AG04449 (cell line): ENCODE measurements at regions not wholly inside any gene's neighbourhood (a gene's known extent, or its start where the extent isn't known, plus 50 kb on each side); places are given as distances from the start of the nearest gene placed in this dataset.

Source experiments
- CTCF ChIA-PET: fragments of 350-600 bp; formaldehyde crosslinking; extraction: SDS; loops from one replicate; lab custom pipeline; 2021; ENCODE audit warnings: antibody characterized with exemption; lab: Yijun Ruan, JAX
- POLR2A ChIA-PET: fragments of 400-600, 350-600 bp; formaldehyde crosslinking; extraction: SDS; loops from one replicate; lab custom pipeline; 2020; ENCODE audit warnings: antibody characterized with exemption, inconsistent platforms; lab: Yijun Ruan, JAX
- DNase-seq: peaks from one replicate; pipeline ENCODE4 v3.0.0-alpha.2; 2010; ENCODE audit warnings: low read depth, low spot score
- H3K4me3 ChIP-seq: 2 replicates; pipeline ENCODE4 v1.5.1; 2011; ENCODE audit warnings: low read depth, mild to moderate bottlenecking, control low read depth, low read length
- CTCF ChIP-seq: IDR thresholded peaks from one replicate; pipeline ENCODE4 v1.5.1; 2011; ENCODE audit warnings: mild to moderate bottlenecking, moderate library complexity, low read length, control low read depth, inconsistent platforms; ENCODE audit not compliant: insufficient read depth; ENCODE audit errors: missing control alignments

DNA sequence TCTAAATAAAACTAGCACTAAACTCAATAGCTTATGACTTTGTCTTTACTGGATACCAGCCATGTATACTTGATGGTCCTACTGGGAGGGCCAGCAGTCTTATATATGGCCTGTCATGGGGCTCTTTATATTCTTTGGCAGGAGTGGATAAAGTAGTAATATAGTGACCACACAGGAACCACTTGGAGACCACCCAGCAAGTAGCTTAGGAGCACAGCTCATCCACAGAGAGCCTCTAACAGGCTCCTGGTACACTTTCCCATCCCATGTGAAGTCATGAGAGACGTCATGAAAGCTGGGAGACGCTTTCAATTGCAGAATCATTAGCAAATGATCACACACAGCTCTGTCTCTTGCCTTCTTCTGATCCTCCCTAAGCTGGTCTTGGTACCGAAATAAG is 360.9 kb upstream of the ACVR2A start:
- no peak overlapping the region for H3K4me3 ChIP-seq
- CTCF ChIA-PET = no interaction called here
- no peak for TF ChIP-seq CTCF
- DNase-seq = no peak
- POLR2A ChIA-PET = no interaction called here

- ChIA-PET CTCF (no interaction called here), POLR2A (no interaction called here)
- no peak overlapping the region for H3K4me3 ChIP-seq
- DNase-seq = no peak
- no peak for TF ChIP-seq CTCF
Observed at GRCh38 chr2:147482916-147483669, 361.7 kb upstream of the ACVR2A start.

DNA sequence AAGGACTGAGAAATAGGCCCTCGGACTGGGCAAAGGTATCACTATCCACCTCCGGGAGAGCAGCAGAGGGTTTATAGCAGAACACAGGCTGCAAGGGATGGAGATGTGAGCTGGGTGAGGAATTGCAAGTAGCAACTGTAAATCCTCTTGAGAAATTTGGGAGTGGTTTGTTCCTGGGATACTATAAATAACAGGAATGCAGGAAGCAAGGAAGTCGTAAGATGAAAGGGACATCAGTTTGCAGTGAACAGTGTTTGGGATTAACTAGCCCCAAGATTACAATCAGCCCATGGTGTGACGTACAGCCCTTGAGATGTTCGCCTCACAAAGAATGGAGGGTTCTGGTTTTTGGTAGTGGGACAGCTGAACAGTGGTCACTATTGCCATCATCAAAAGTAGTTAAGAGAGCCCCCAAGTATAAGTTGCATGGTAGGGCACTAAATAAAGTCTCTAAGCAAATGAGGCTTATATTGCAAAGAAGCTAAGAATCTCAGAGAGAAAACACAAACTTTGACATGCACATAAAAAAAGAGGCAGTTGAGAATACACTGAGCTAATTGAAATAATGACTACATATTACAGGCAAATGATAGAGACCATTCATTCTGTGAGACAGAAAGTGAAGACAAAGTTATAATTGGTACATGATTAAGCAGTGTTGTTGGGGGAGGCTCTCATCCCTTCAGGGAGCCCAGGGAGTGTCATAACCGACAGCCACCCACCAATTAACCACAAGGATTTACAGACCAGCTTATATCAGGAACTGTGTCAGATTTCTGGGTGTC is 362.5 kb upstream of the ACVR2A start:
- ChIA-PET POLR2A (no interaction called here), CTCF (no interaction called here)
- no peak overlapping the region for H3K4me3 ChIP-seq
- no peak for DNase-seq
- no peak for TF ChIP-seq CTCF

- DNase-seq = no peak
- ChIA-PET POLR2A (no interaction called here), CTCF (no interaction called here)
- no peak for TF ChIP-seq CTCF
- H3K4me3 ChIP-seq = no peak overlapping the region
Observed at GRCh38 chr2:147479358-147479757, 365.5 kb upstream of the ACVR2A start.

GRCh38 chr2:147473075-147473474 is 371.8 kb upstream of the ACVR2A start:
- ChIA-PET CTCF (no interaction called here), POLR2A (no interaction called here)
- no peak for TF ChIP-seq CTCF
- DNase-seq = no peak
- H3K4me3 ChIP-seq = no peak overlapping the region

DNA sequence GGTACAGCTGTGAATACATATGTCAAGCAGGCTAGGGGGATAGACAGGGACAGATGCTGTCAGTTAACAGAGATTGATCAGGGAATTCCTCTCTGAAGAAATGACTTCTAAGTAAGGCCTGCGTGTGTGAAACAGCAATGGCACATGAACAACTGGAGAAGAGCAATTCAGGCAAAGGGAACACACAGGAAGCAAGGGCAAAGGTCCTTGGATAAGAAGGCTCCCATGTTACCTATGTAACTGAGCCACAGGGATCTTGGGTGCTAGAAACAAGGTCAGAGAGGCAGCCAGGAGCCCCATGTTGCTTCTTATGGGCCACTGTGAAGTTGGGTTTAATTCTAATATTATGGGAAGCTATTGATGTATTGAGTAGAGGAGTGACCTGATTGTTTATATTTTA is 373.7 kb upstream of the ACVR2A start:
- POLR2A ChIA-PET = no interaction called here
- TF ChIP-seq CTCF = no peak
- CTCF ChIA-PET = no interaction called here
- H3K4me3 ChIP-seq = no peak overlapping the region
- no peak for DNase-seq
